ENCODE measurements at regions not wholly inside any gene's neighbourhood (a gene's known extent, or its start where the extent isn't known, plus 50 kb on each side); places are given as distances from the start of the nearest gene placed in this dataset.

DNA sequence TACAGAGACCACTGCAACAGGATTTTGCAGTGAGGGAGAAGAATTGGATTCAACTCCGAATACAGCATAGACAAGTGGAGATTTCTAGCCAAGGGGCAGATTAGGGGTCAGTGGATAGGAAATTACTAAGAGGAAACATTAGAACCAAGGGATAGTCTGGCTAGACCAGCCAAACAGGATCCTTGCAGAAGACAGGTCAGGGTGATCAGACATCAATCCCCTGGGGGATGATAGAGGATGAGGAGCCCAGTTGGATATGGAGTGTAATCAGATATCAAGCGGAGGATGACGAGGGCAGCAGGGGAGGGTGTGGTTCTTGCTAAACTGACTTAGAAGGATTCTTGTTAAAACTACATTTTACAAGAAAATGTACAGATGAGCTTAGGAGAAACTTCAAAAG lies 424.4 kb downstream of the DAD1 start:
- TF ChIP-seq, protein P1, sequence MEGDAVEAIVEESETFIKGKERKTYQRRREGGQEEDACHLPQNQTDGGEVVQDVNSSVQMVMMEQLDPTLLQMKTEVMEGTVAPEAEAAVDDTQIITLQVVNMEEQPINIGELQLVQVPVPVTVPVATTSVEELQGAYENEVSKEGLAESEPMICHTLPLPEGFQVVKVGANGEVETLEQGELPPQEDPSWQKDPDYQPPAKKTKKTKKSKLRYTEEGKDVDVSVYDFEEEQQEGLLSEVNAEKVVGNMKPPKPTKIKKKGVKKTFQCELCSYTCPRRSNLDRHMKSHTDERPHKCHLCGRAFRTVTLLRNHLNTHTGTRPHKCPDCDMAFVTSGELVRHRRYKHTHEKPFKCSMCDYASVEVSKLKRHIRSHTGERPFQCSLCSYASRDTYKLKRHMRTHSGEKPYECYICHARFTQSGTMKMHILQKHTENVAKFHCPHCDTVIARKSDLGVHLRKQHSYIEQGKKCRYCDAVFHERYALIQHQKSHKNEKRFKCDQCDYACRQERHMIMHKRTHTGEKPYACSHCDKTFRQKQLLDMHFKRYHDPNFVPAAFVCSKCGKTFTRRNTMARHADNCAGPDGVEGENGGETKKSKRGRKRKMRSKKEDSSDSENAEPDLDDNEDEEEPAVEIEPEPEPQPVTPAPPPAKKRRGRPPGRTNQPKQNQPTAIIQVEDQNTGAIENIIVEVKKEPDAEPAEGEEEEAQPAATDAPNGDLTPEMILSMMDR (optimal IDR thresholded peaks at IDR 0.05 in 1 of 3, IDR thresholded peaks at IDR 0.05 in 1 of 3, conservative IDR thresholded peaks at IDR 0.05 in 1 of 3; ENCODE audit: extremely low read depth in 1 of 3, insufficient read depth in 2 of 3, low read length in 3 of 3), result no peak
- no peak for TF ChIP-seq EZH2 (IDR thresholded peaks at IDR 0.05; ENCODE audit: low read length)
